Muscle of arm (tissue), 1 donor: ENCODE measurements at regions not wholly inside any gene's neighbourhood (a gene's known extent, or its start where the extent isn't known, plus 50 kb on each side); places are given as distances from the start of the nearest gene placed in this dataset.
"Not testable (repeated sequence)": the region's sequence is repeated elsewhere in the genome, so short reads cannot be mapped to it uniquely, and the experiment has no call there.

Experiments
- DNase-seq: peaks from one replicate; pipeline ENCODE4 v3.0.0-alpha.2; 2013

- DNase-seq = no peak
Measured at GRCh38 chr1:193438771-193439170, 252.4 kb upstream of the B3GALT2 start.

- DNase-seq = no peak
Measured at GRCh38 chr1:193438312-193438711, 251.9 kb upstream of the B3GALT2 start.

- DNase-seq = no peak
Measured at GRCh38 chr1:193437785-193438184, 251.4 kb upstream of the B3GALT2 start.

GRCh38 chr1:193437333-193437732 lies 250.9 kb upstream of the B3GALT2 start:
- not testable (repeated sequence) for DNase-seq

- no peak for DNase-seq
Measured at GRCh38 chr1:193435781-193436180, 249.4 kb upstream of the B3GALT2 start.

- DNase-seq = no peak
Measured at GRCh38 chr1:193434319-193434718, 247.9 kb upstream of the B3GALT2 start.

GRCh38 chr1:193433599-193433998 lies 247.2 kb upstream of the B3GALT2 start:
- DNase-seq = no peak

- DNase-seq = no peak
Measured at GRCh38 chr1:193432979-193433587, 246.7 kb upstream of the B3GALT2 start.

- DNase-seq = no peak
Measured at GRCh38 chr1:193431265-193431977, 245.0 kb upstream of the B3GALT2 start.

GRCh38 chr1:193427524-193427923 lies 241.1 kb upstream of the B3GALT2 start:
- no peak for DNase-seq

- DNase-seq = no peak
Measured at GRCh38 chr1:193426061-193426460, 239.6 kb upstream of the B3GALT2 start.

GRCh38 chr1:193421487-193421886 lies 235.1 kb upstream of the B3GALT2 start:
- no peak for DNase-seq

- no peak for DNase-seq
Measured at GRCh38 chr1:193419295-193419694, 232.9 kb upstream of the B3GALT2 start.

GRCh38 chr1:193418745-193419058 lies 232.3 kb upstream of the B3GALT2 start:
- DNase-seq = no peak

- DNase-seq = no peak
Measured at GRCh38 chr1:193417945-193418744, 231.7 kb upstream of the B3GALT2 start.

- no peak for DNase-seq
Measured at GRCh38 chr1:193417403-193417802, 231.0 kb upstream of the B3GALT2 start.

- no peak for DNase-seq
Measured at GRCh38 chr1:193416226-193417024, 230.0 kb upstream of the B3GALT2 start.

- DNase-seq = no peak
Measured at GRCh38 chr1:193415256-193415655, 228.8 kb upstream of the B3GALT2 start.

- no peak for DNase-seq
Measured at GRCh38 chr1:193413376-193413775, 227.0 kb upstream of the B3GALT2 start.

GRCh38 chr1:193412748-193413147 lies 226.3 kb upstream of the B3GALT2 start:
- no peak for DNase-seq

- no peak for DNase-seq
Measured at GRCh38 chr1:193411714-193412113, 225.3 kb upstream of the B3GALT2 start.

GRCh38 chr1:193411215-193411614 lies 224.8 kb upstream of the B3GALT2 start:
- DNase-seq = no peak
